Liver (tissue), 8 donors: ENCODE measurements at regions not wholly inside any gene's neighbourhood (a gene's known extent, or its start where the extent isn't known, plus 50 kb on each side); places are given as distances from the start of the nearest gene placed in this dataset.

Source experiments
- DNase-seq: peaks from one replicate; pipeline ENCODE4 v3.0.0-alpha.2; 2017; ENCODE audit warnings: low spot score
- H3K27ac ChIP-seq, 2 donors: one replicate each; pipeline ENCODE4 v1.7.0; 2013; ENCODE audit warnings: inconsistent platforms in 2 of 2, low read length in 2 of 2, control low read depth in 1 of 2, low read depth in 1 of 2, mild to moderate bottlenecking in 1 of 2
- H3K27me3 ChIP-seq, 4 donors: one replicate each; pipeline versions ENCODE4 v1.6.1 to v1.7.0; 2013; ENCODE audit warnings: low read length in 3 of 4, inconsistent platforms in 1 of 4, mild to moderate bottlenecking in 1 of 4, moderate library complexity in 1 of 4; ENCODE audit not compliant: control insufficient read depth in 4 of 4, insufficient read depth in 4 of 4
- H3K36me3 ChIP-seq, 4 donors: one replicate each; pipeline versions ENCODE4 v1.6.1 to v1.7.0; 2013; ENCODE audit warnings: low read length in 3 of 4, mild to moderate bottlenecking in 3 of 4, low read depth in 1 of 4, moderate library complexity in 1 of 4; ENCODE audit not compliant: control insufficient read depth in 4 of 4, insufficient read depth in 3 of 4
- H3K4me1 ChIP-seq, 4 donors: one replicate each; pipeline versions ENCODE4 v1.6.1 to v1.7.0; 2013; ENCODE audit warnings: low read length in 3 of 4, mild to moderate bottlenecking in 3 of 4, moderate library complexity in 1 of 4; ENCODE audit not compliant: control insufficient read depth in 4 of 4, insufficient read depth in 4 of 4
- H3K4me3 ChIP-seq, 3 donors: one replicate each; pipeline versions ENCODE4 v1.6.1 to v1.7.0; 2013; ENCODE audit warnings: low read length in 3 of 3, control low read depth in 1 of 3, low read depth in 1 of 3, mild to moderate bottlenecking in 1 of 3
- H3K9ac ChIP-seq, 2 donors: one replicate each; pipeline ENCODE4 v1.7.0; 2013; ENCODE audit warnings: low read length in 2 of 2, mild to moderate bottlenecking in 2 of 2, moderate library complexity in 2 of 2, control low read depth in 1 of 2, low read depth in 1 of 2
- H3K9me3 ChIP-seq, 4 donors: one replicate each; pipeline versions ENCODE4 v1.6.1 to v1.7.0; 2013; ENCODE audit warnings: low read length in 3 of 4; ENCODE audit not compliant: control insufficient read depth in 4 of 4
- EGR1 ChIP-seq, 2 donors: IDR thresholded peaks; 2 replicates each; pipeline ENCODE4 v1.6.1; 2016 to 2018; ENCODE audit warnings: antibody characterized with exemption in 2 of 2, low read depth in 2 of 2
- FOXA1 ChIP-seq: IDR thresholded peaks from 2 replicates; pipeline ENCODE4 v1.6.1; 2016; ENCODE audit warnings: antibody characterized with exemption
- FOXA2 ChIP-seq: IDR thresholded peaks from 2 replicates; pipeline ENCODE4 v1.6.1; 2016; ENCODE audit warnings: antibody characterized with exemption
- GABPA ChIP-seq, 2 donors: IDR thresholded peaks in 1 of 2; conservative IDR thresholded peaks in 1 of 2; 2 replicates each; pipeline ENCODE4 v1.6.1; 2016; ENCODE audit warnings: antibody characterized with exemption in 2 of 2, mild to moderate bottlenecking in 1 of 2, moderate library complexity in 1 of 2
- HNF4A ChIP-seq, 2 donors: conservative IDR thresholded peaks; 2 replicates each; pipeline ENCODE4 v1.6.1; 2016; ENCODE audit warnings: antibody characterized with exemption in 2 of 2, mild to moderate bottlenecking in 2 of 2
- HNF4G ChIP-seq: IDR thresholded peaks from 2 replicates; pipeline ENCODE4 v1.6.1; 2016; ENCODE audit warnings: antibody characterized with exemption
- JUND ChIP-seq, 2 donors: IDR thresholded peaks; 2 replicates each; pipeline ENCODE4 v1.6.1; 2016; ENCODE audit warnings: antibody characterized with exemption in 2 of 2
- NR2F2 ChIP-seq: IDR thresholded peaks from 2 replicates; pipeline ENCODE4 v1.6.1; 2016; ENCODE audit warnings: antibody characterized with exemption
- RAD21 ChIP-seq, 2 donors: IDR thresholded peaks; 2 replicates each; pipeline ENCODE4 v1.6.1; 2016; ENCODE audit warnings: antibody characterized with exemption in 2 of 2, mild to moderate bottlenecking in 2 of 2
- RXRA ChIP-seq, 2 donors: IDR thresholded peaks; 2 replicates each; pipeline ENCODE4 v1.6.1; 2017 to 2018; ENCODE audit warnings: antibody characterized with exemption in 2 of 2, mild to moderate bottlenecking in 1 of 2
- SP1 ChIP-seq: IDR thresholded peaks from 2 replicates; pipeline ENCODE4 v1.6.1; 2018; ENCODE audit warnings: antibody characterized with exemption, mild to moderate bottlenecking
- TAF1 ChIP-seq: conservative IDR thresholded peaks from 2 replicates; pipeline ENCODE4 v1.6.1; 2016; ENCODE audit warnings: antibody characterized with exemption, mild to moderate bottlenecking
- YY1 ChIP-seq: IDR thresholded peaks from 2 replicates; pipeline ENCODE4 v1.6.1; 2016; ENCODE audit warnings: antibody characterized with exemption, mild to moderate bottlenecking
- WGBS: extraction: QIAGEN DNeasy Blood & Tissue Kit; methylation state at CpG from one replicate; pipeline ENCODE4 v1.1.7; 2013; 5-methylcytosine and 5-hydroxymethylcytosine counted together
- TF ChIP-seq, protein P1 (sequence below): IDR thresholded peaks from 2 replicates; pipeline ENCODE4 v1.6.1; 2016; ENCODE audit warnings: antibody characterized with exemption
- TF ChIP-seq, protein P2 (sequence below): IDR thresholded peaks from 2 replicates; pipeline ENCODE4 v1.6.1; 2016; ENCODE audit warnings: antibody characterized with exemption, mild to moderate bottlenecking
- TF ChIP-seq, protein P3 (sequence below): IDR thresholded peaks from 2 replicates; pipeline ENCODE4 v1.6.1; 2016; ENCODE audit warnings: antibody characterized with exemption
- TF ChIP-seq, protein P4 (sequence below): fragments of 150-350 bp; IDR thresholded peaks from 2 replicates; pipeline ENCODE4 v1.5.1; 2017; ENCODE audit warnings: improper control_type of control experiment, low read depth, low read length; ENCODE audit not compliant: missing input control
- TF ChIP-seq, protein P5 (sequence below): IDR thresholded peaks from 2 replicates; pipeline ENCODE4 v1.6.1; 2016; ENCODE audit warnings: antibody characterized with exemption
- donor health status: healthy.
- donor health status: healthy.
- donor health status: healthy.
- donor health status: healthy.
- donor health status: healthy.

DNA sequence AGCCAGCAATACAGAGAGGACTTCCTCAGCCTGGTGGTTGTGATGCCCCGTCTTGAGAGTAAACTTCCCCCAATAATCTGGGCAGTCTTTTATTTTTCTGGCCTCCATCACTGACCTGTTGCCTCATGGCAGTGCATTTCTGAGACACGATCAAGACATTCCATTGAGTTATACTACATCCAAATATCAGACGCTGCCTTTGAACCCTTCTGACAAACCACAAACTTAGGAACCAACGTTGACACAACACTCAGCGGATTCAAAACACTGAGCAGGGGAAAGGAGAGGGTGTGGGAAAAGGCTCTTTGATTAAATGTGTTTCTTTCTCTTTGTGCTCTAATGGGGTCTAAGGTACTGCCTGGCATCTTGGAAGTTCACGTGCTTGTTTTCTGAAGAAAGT is 100.7 kb upstream of the TBX5 start:
- Histone ChIP-seq H3K9ac (no peak overlapping the region), H3K9me3 (no peaks in the 10 kb centered on the region), H3K36me3 (no peaks in the 10 kb centered on the region), H3K4me3 (no peak overlapping the region), H3K4me1 (no peaks in the 10 kb centered on the region), H3K27me3 (peaks cover 0 to 15% (median 4%) of the 10 kb centered on the region in 4 donors), H3K27ac (no peak overlapping the region)
- no peak for DNase-seq
- TF ChIP-seq, protein P1, sequence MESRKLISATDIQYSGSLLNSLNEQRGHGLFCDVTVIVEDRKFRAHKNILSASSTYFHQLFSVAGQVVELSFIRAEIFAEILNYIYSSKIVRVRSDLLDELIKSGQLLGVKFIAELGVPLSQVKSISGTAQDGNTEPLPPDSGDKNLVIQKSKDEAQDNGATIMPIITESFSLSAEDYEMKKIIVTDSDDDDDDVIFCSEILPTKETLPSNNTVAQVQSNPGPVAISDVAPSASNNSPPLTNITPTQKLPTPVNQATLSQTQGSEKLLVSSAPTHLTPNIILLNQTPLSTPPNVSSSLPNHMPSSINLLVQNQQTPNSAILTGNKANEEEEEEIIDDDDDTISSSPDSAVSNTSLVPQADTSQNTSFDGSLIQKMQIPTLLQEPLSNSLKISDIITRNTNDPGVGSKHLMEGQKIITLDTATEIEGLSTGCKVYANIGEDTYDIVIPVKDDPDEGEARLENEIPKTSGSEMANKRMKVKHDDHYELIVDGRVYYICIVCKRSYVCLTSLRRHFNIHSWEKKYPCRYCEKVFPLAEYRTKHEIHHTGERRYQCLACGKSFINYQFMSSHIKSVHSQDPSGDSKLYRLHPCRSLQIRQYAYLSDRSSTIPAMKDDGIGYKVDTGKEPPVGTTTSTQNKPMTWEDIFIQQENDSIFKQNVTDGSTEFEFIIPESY: no peak
- no peak for TF ChIP-seq HNF4G
- TF ChIP-seq FOXA2: no peak
- TF ChIP-seq, protein P2, sequence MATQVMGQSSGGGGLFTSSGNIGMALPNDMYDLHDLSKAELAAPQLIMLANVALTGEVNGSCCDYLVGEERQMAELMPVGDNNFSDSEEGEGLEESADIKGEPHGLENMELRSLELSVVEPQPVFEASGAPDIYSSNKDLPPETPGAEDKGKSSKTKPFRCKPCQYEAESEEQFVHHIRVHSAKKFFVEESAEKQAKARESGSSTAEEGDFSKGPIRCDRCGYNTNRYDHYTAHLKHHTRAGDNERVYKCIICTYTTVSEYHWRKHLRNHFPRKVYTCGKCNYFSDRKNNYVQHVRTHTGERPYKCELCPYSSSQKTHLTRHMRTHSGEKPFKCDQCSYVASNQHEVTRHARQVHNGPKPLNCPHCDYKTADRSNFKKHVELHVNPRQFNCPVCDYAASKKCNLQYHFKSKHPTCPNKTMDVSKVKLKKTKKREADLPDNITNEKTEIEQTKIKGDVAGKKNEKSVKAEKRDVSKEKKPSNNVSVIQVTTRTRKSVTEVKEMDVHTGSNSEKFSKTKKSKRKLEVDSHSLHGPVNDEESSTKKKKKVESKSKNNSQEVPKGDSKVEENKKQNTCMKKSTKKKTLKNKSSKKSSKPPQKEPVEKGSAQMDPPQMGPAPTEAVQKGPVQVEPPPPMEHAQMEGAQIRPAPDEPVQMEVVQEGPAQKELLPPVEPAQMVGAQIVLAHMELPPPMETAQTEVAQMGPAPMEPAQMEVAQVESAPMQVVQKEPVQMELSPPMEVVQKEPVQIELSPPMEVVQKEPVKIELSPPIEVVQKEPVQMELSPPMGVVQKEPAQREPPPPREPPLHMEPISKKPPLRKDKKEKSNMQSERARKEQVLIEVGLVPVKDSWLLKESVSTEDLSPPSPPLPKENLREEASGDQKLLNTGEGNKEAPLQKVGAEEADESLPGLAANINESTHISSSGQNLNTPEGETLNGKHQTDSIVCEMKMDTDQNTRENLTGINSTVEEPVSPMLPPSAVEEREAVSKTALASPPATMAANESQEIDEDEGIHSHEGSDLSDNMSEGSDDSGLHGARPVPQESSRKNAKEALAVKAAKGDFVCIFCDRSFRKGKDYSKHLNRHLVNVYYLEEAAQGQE: no peak
- no peak for TF ChIP-seq NR2F2
- TF ChIP-seq, protein P3, sequence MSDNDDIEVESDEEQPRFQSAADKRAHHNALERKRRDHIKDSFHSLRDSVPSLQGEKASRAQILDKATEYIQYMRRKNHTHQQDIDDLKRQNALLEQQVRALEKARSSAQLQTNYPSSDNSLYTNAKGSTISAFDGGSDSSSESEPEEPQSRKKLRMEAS: no peak
- TF ChIP-seq HNF4A (conservative IDR thresholded peaks at IDR 0.05): no peak
- no peak for TF ChIP-seq GABPA (IDR thresholded peaks at IDR 0.05 in 1 of 2, conservative IDR thresholded peaks at IDR 0.05 in 1 of 2)
- 43% methylated on average over 6 of the region's 6 CpGs for WGBS

DNA sequence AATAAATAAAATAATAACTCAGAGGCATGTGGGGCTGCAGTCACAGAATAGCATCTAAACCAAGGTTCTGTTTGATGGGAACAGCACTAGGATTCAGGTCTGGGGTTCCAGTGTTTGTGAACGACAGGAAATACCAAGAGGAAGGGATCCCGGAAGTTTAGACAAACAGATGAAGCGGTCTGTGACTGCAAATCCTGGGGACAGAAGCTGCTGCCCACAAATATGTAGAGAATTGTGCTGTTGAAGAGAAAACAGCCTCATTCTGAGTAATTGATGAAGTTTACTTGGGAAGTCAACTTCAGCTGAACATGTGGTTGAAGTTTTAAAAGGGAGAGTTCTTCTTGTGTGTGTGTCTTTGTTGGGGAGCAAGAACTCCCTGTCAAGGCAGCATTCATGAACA is 98.4 kb upstream of the TBX5 start:
- TF ChIP-seq FOXA1: no peak
- no peak for TF ChIP-seq RAD21 (IDR thresholded peaks at IDR 0.05)
- no peak for TF ChIP-seq SP1
- TF ChIP-seq, protein P4, sequence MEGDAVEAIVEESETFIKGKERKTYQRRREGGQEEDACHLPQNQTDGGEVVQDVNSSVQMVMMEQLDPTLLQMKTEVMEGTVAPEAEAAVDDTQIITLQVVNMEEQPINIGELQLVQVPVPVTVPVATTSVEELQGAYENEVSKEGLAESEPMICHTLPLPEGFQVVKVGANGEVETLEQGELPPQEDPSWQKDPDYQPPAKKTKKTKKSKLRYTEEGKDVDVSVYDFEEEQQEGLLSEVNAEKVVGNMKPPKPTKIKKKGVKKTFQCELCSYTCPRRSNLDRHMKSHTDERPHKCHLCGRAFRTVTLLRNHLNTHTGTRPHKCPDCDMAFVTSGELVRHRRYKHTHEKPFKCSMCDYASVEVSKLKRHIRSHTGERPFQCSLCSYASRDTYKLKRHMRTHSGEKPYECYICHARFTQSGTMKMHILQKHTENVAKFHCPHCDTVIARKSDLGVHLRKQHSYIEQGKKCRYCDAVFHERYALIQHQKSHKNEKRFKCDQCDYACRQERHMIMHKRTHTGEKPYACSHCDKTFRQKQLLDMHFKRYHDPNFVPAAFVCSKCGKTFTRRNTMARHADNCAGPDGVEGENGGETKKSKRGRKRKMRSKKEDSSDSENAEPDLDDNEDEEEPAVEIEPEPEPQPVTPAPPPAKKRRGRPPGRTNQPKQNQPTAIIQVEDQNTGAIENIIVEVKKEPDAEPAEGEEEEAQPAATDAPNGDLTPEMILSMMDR: no peak
- TF ChIP-seq FOXA2: no peak
- TF ChIP-seq, protein P1: no peak
- TF ChIP-seq GABPA (IDR thresholded peaks at IDR 0.05 in 1 of 2, conservative IDR thresholded peaks at IDR 0.05 in 1 of 2): no peak
- no peak for TF ChIP-seq HNF4G
- no peak for TF ChIP-seq RXRA (IDR thresholded peaks at IDR 0.05)
- TF ChIP-seq, protein P5, sequence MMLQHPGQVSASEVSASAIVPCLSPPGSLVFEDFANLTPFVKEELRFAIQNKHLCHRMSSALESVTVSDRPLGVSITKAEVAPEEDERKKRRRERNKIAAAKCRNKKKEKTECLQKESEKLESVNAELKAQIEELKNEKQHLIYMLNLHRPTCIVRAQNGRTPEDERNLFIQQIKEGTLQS: no peak
- TF ChIP-seq TAF1: no peak
- no peak for TF ChIP-seq JUND (IDR thresholded peaks at IDR 0.05)
- TF ChIP-seq, protein P3: no peak
- no peak for TF ChIP-seq NR2F2
- no peak for TF ChIP-seq YY1
- TF ChIP-seq, protein P2: no peak
- no peak for TF ChIP-seq HNF4A (conservative IDR thresholded peaks at IDR 0.05)
- no peak for TF ChIP-seq EGR1 (IDR thresholded peaks at IDR 0.05; ENCODE audit: low read depth in 2 of 2)
- WGBS: 33% methylated on average over 3 of the region's 3 CpGs
- no peaks in the 10 kb centered on the region for H3K4me1 ChIP-seq
- DNase-seq: no peak
- no peaks in the 10 kb centered on the region for H3K36me3 ChIP-seq
- H3K9me3 ChIP-seq: no peaks in the 10 kb centered on the region
- no peak overlapping the region for H3K27ac ChIP-seq
- no peak overlapping the region for H3K4me3 ChIP-seq
- H3K9ac ChIP-seq: no peak overlapping the region
- peaks cover 0 to 16% (median 5%) of the 10 kb centered on the region in 4 donors for H3K27me3 ChIP-seq
